Mammary epithelial cell (primary cell): ENCODE measurements at regions not wholly inside any gene's neighbourhood (a gene's known extent, or its start where the extent isn't known, plus 50 kb on each side); places are given as distances from the start of the nearest gene placed in this dataset.

ENCODE experiments used
- CTCF ChIP-seq, 2 donors: IDR thresholded peaks in 1 of 2; conservative IDR thresholded peaks in 1 of 2; 2 replicates each; pipeline ENCODE4 v1.5.1; 2011 to 2012; ENCODE audit warnings: inconsistent platforms in 2 of 2, low read length in 2 of 2, mild to moderate bottlenecking in 2 of 2, control low read depth in 1 of 2, low read depth in 1 of 2; ENCODE audit not compliant: insufficient read depth in 1 of 2; ENCODE audit errors: extremely low read depth in 1 of 2
- EZH2 ChIP-seq: IDR thresholded peaks from 2 replicates; pipeline ENCODE4 v1.6.1; 2012; ENCODE audit warnings: low read length, inconsistent platforms, borderline replicate concordance

- no peak for TF ChIP-seq CTCF (conservative IDR thresholded peaks at IDR 0.05 in 1 of 2, IDR thresholded peaks at IDR 0.05 in 1 of 2; ENCODE audit: extremely low read depth in 1 of 2, insufficient read depth in 1 of 2, low read depth in 1 of 2, low read length in 2 of 2)
- TF ChIP-seq EZH2 = no peak
Measured at GRCh38 chr3:30547716-30548115, 58.7 kb upstream of the TGFBR2 start.
